ENCODE measurements at regions not wholly inside any gene's neighbourhood (a gene's known extent, or its start where the extent isn't known, plus 50 kb on each side); places are given as distances from the start of the nearest gene placed in this dataset.
A peak's percentile ranks its signal among the peaks of the same experiment; 100 is the strongest.

DNA sequence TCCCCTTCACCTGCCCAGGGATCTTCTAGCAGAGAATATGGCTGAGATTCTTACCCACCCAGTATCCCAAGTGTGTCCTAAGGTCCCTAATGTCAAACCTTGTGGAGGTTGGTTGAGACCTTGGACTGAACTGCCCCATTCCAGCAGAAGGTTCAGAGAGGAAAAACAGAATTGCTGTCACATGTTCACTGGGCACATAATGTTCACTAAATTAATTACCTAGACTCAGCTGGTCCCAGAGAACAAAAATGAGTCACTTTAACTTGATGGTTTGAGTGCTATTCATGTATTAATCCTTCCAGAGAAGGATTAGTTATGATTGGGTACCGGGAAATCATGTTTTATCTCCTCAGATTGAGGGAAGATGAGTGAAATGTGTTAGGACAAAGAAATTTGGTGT, 171.3 kb upstream of the GADL1 start:
- Histone ChIP-seq H3K27ac (ENCODE audit: low read depth, low read length) (no peak overlapping the region), H2AFZ (ENCODE audit: low read depth, low read length) (no peak overlapping the region), H3K9me3 (ENCODE audit: insufficient read depth, low read depth, low read length) (no peaks in the 10 kb centered on the region), H3K27me3 (ENCODE audit: insufficient read depth, low read length) (no peaks in the 10 kb centered on the region), H3K9ac (ENCODE audit: low read length) (no peak overlapping the region), H3K79me2 (ENCODE audit: insufficient read depth, low read length) (no peaks in the 10 kb centered on the region), H3K36me3 (ENCODE audit: insufficient read depth, low read length) (no peaks in the 10 kb centered on the region), H4K20me1 (ENCODE audit: insufficient read depth, low read length) (no peaks in the 10 kb centered on the region), H3K4me2 (ENCODE audit: low read length) (no peak overlapping the region), H3K4me1 (ENCODE audit: insufficient read depth, low read length) (peaks cover 4% of the 10 kb centered on the region), H3K4me3 (ENCODE audit: insufficient read depth, low read depth, low read length) (no peak overlapping the region)
- Mint-ChIP-seq H3K4me1 (ENCODE audit: low read depth, unreplicated experiment) (peaks cover 6% of the 10 kb centered on the region), H3K9me3 (ENCODE audit: unreplicated experiment) (peaks cover 9% of the 10 kb centered on the region), H3K36me3 (ENCODE audit: low read depth, unreplicated experiment) (no peaks in the 10 kb centered on the region), H3K27ac (ENCODE audit: unreplicated experiment) (no peak overlapping the region), H3K4me3 (ENCODE audit: unreplicated experiment) (no peak overlapping the region), H3K27me3 (ENCODE audit: low read depth, unreplicated experiment) (peaks cover 2% of the 10 kb centered on the region)
- no peak for FAIRE-seq
- TF ChIP-seq, protein P1, sequence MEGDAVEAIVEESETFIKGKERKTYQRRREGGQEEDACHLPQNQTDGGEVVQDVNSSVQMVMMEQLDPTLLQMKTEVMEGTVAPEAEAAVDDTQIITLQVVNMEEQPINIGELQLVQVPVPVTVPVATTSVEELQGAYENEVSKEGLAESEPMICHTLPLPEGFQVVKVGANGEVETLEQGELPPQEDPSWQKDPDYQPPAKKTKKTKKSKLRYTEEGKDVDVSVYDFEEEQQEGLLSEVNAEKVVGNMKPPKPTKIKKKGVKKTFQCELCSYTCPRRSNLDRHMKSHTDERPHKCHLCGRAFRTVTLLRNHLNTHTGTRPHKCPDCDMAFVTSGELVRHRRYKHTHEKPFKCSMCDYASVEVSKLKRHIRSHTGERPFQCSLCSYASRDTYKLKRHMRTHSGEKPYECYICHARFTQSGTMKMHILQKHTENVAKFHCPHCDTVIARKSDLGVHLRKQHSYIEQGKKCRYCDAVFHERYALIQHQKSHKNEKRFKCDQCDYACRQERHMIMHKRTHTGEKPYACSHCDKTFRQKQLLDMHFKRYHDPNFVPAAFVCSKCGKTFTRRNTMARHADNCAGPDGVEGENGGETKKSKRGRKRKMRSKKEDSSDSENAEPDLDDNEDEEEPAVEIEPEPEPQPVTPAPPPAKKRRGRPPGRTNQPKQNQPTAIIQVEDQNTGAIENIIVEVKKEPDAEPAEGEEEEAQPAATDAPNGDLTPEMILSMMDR (IDR thresholded peaks at IDR 0.05; ENCODE audit: insufficient read depth, low read depth, low read length) = no peak
- TF ChIP-seq EZH2 (IDR thresholded peaks at IDR 0.05; ENCODE audit: insufficient read depth, low read length) = no peak
- DNase-seq (ENCODE audit: low read depth) = peak; percentile 30

DNA sequence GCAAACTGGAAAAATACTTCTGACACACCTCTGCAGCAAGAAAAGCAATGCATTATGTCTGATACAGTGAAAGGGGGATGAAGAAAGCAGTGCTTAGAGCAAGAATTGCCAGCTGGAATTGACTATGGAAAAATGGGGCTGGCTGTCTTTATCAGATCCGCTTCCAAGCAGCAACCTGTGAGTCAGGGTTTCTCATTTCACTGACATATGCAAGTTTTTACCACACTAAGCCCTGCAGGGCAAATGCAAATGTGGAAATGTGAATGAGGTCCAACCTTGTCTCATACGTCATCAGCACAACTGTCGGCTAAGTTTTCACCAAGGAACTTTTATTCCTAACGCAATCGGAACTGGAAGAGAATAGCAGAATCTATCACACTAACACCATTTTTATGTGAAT, 172.5 kb upstream of the GADL1 start:
- peaks cover 4% of the 10 kb centered on the region for H3K4me1 ChIP-seq (ENCODE audit: insufficient read depth, low read length)
- Mint-ChIP-seq H3K9me3 (ENCODE audit: unreplicated experiment) (peaks cover 13% of the 10 kb centered on the region), H3K27ac (ENCODE audit: unreplicated experiment) (no peak overlapping the region), H3K36me3 (ENCODE audit: low read depth, unreplicated experiment) (no peaks in the 10 kb centered on the region), H3K4me3 (ENCODE audit: unreplicated experiment) (no peak overlapping the region), H3K27me3 (ENCODE audit: low read depth, unreplicated experiment) (peaks cover 2% of the 10 kb centered on the region), H3K4me1 (ENCODE audit: low read depth, unreplicated experiment) (peaks cover 6% of the 10 kb centered on the region)
- H3K9ac ChIP-seq (ENCODE audit: low read length) = no peak overlapping the region
- H3K4me2 ChIP-seq (ENCODE audit: low read length) = peak overlapping the region; percentile 60
- H3K9me3 ChIP-seq (ENCODE audit: insufficient read depth, low read depth, low read length) = no peaks in the 10 kb centered on the region
- peak; percentile 78 for FAIRE-seq
- peak overlapping the region; percentile 18 for H2AFZ ChIP-seq (ENCODE audit: low read depth, low read length)
- H3K4me3 ChIP-seq (ENCODE audit: insufficient read depth, low read depth, low read length) = no peak overlapping the region
- no peak for TF ChIP-seq EZH2 (IDR thresholded peaks at IDR 0.05; ENCODE audit: insufficient read depth, low read length)
- TF ChIP-seq, protein P1 (IDR thresholded peaks at IDR 0.05; ENCODE audit: insufficient read depth, low read depth, low read length) = no peak
- H3K27ac ChIP-seq (ENCODE audit: low read depth, low read length) = no peak overlapping the region
- no peaks in the 10 kb centered on the region for H4K20me1 ChIP-seq (ENCODE audit: insufficient read depth, low read length)
- H3K36me3 ChIP-seq (ENCODE audit: insufficient read depth, low read length) = no peaks in the 10 kb centered on the region
- H3K27me3 ChIP-seq (ENCODE audit: insufficient read depth, low read length) = no peaks in the 10 kb centered on the region
- no peaks in the 10 kb centered on the region for H3K79me2 ChIP-seq (ENCODE audit: insufficient read depth, low read length)
- DNase-seq (ENCODE audit: low read depth) = peak; percentile 99

GRCh38 chr3:31075471-31075870, 181.0 kb upstream of the GADL1 start:
- TF ChIP-seq, protein P1 (IDR thresholded peaks at IDR 0.05; ENCODE audit: insufficient read depth, low read depth, low read length) = no peak
- no peak for TF ChIP-seq EZH2 (IDR thresholded peaks at IDR 0.05; ENCODE audit: insufficient read depth, low read length)
- Histone ChIP-seq H2AFZ (ENCODE audit: low read depth, low read length) (no peak overlapping the region), H3K27ac (ENCODE audit: low read depth, low read length) (no peak overlapping the region), H3K4me3 (ENCODE audit: insufficient read depth, low read depth, low read length) (no peak overlapping the region), H3K27me3 (ENCODE audit: insufficient read depth, low read length) (no peaks in the 10 kb centered on the region), H3K9ac (ENCODE audit: low read length) (no peak overlapping the region), H3K4me2 (ENCODE audit: low read length) (no peak overlapping the region), H4K20me1 (ENCODE audit: insufficient read depth, low read length) (no peaks in the 10 kb centered on the region), H3K79me2 (ENCODE audit: insufficient read depth, low read length) (no peaks in the 10 kb centered on the region), H3K36me3 (ENCODE audit: insufficient read depth, low read length) (no peaks in the 10 kb centered on the region), H3K9me3 (ENCODE audit: insufficient read depth, low read depth, low read length) (no peaks in the 10 kb centered on the region), H3K4me1 (ENCODE audit: insufficient read depth, low read length) (peaks cover 31% of the 10 kb centered on the region)
- Mint-ChIP-seq H3K9me3 (ENCODE audit: unreplicated experiment) (peaks cover 13% of the 10 kb centered on the region), H3K36me3 (ENCODE audit: low read depth, unreplicated experiment) (no peaks in the 10 kb centered on the region), H3K4me3 (ENCODE audit: unreplicated experiment) (no peak overlapping the region), H3K4me1 (ENCODE audit: low read depth, unreplicated experiment) (peaks cover 22% of the 10 kb centered on the region), H3K27ac (ENCODE audit: unreplicated experiment) (no peak overlapping the region), H3K27me3 (ENCODE audit: low read depth, unreplicated experiment) (no peaks in the 10 kb centered on the region)
- FAIRE-seq (no peak), DNase-seq (ENCODE audit: low read depth) (no peak)
